A673 (cell line): ENCODE measurements at regions not wholly inside any gene's neighbourhood (a gene's known extent, or its start where the extent isn't known, plus 50 kb on each side); places are given as distances from the start of the nearest gene placed in this dataset.

ENCODE experiments used
- BruUV-seq: library from RNA; stranded (reverse); fragments of 400-500 nt; replicated peaks from 2 replicates; lab custom pipeline; 2021; lab: Mats Ljungman, UMichigan
- CTCF ChIA-PET: fragments of 300-600 bp; sonication (Branson Sonifier 250); formaldehyde crosslinking; loops from one replicate; lab custom pipeline; 2022; ENCODE audit warnings: antibody characterized with exemption; lab: Charles Lee
- POLR2A ChIA-PET: fragments of 300-600 bp; sonication (Branson Sonifier 250); formaldehyde crosslinking; loops from one replicate; lab custom pipeline; 2022; ENCODE audit warnings: antibody characterized with exemption; ENCODE audit not compliant: low non-redundant PET; lab: Charles Lee
- DNase-seq: peaks from one replicate; pipeline ENCODE4 v3.0.0-alpha.2; 2015; ENCODE audit warnings: low spot score
- H3K27ac ChIP-seq: fragments of 200-600 bp; sonication (generic); 2 replicates; pipeline ENCODE4 v1.5.1; 2016; ENCODE audit warnings: mixed run types, low read depth, mild to moderate bottlenecking, mixed read lengths, antibody characterized with exemption, low read length; ENCODE audit not compliant: poor library complexity, severe bottlenecking
- H3K27me3 ChIP-seq: fragments of 200-600 bp; sonication (generic); replicated peaks from 2 replicates; pipeline ENCODE4 v1.6.1; 2017; ENCODE audit warnings: mixed run types, low read depth, mild to moderate bottlenecking, mixed read lengths, antibody characterized with exemption, low read length; ENCODE audit not compliant: insufficient read depth, poor library complexity
- H3K36me3 ChIP-seq: fragments of 200-600 bp; sonication (generic); 2 replicates; pipeline ENCODE4 v1.6.1; 2016; ENCODE audit warnings: mixed run types, mild to moderate bottlenecking, mixed read lengths, antibody characterized with exemption, low read length; ENCODE audit not compliant: insufficient read depth, poor library complexity, severe bottlenecking
- H3K4me1 ChIP-seq: fragments of 200-600 bp; sonication (generic); 2 replicates; pipeline ENCODE4 v1.6.1; 2017; ENCODE audit warnings: mixed run types, mild to moderate bottlenecking, mixed read lengths, antibody characterized with exemption, low read length; ENCODE audit not compliant: insufficient read depth, poor library complexity, severe bottlenecking
- H3K4me3 ChIP-seq: fragments of 200-600 bp; sonication (generic); 2 replicates; pipeline ENCODE4 v1.5.1; 2016; ENCODE audit warnings: low read depth, mixed run types, mild to moderate bottlenecking, mixed read lengths, low read length; ENCODE audit not compliant: poor library complexity, severe bottlenecking
- H3K9me3 ChIP-seq: fragments of 200-600 bp; sonication (generic); 2 replicates; pipeline ENCODE4 v1.6.1; 2016; ENCODE audit warnings: mixed run types, low read depth, mild to moderate bottlenecking, mixed read lengths, antibody characterized with exemption, low read length; ENCODE audit not compliant: poor library complexity, severe bottlenecking
- CTCF ChIP-seq: fragments of 300-800, 200-600 bp; sonication (generic); conservative IDR thresholded peaks from 2 replicates; pipeline ENCODE4 v1.5.1; 2017; ENCODE audit warnings: low read depth, mild to moderate bottlenecking, antibody characterized with exemption, low read length, moderate library complexity, mixed read lengths
- EZH2 ChIP-seq: fragments of 200-600 bp; sonication (generic); IDR thresholded peaks from 2 replicates; pipeline ENCODE4 v1.6.1; 2017; ENCODE audit warnings: borderline replicate concordance, low read depth, mild to moderate bottlenecking, mixed read lengths, antibody characterized with exemption, low read length; ENCODE audit not compliant: poor library complexity, severe bottlenecking
- intact Hi-C: fragments of 100-400 bp; cut with micrococcal nuclease; formaldehyde crosslinking; loops from one replicate; pipeline ENCODE4 v1.10.0; 2022; ENCODE audit not compliant: unreplicated experiment

- POLR2A ChIA-PET: no interaction called here
- Histone ChIP-seq H3K9me3 (no peaks in the 10 kb centered on the region), H3K27ac (no peak overlapping the region), H3K4me1 (no peaks in the 10 kb centered on the region), H3K4me3 (no peak overlapping the region), H3K36me3 (no peaks in the 10 kb centered on the region), H3K27me3 (peaks cover 28% of the 10 kb centered on the region)
- TF ChIP-seq EZH2: no peak
- no peak for TF ChIP-seq CTCF
- no TSS peak for BruUV-seq
- no peak for DNase-seq
- CTCF ChIA-PET: no interaction called here
- intact Hi-C loops: no loop called here
These were observed 616.6 kb downstream of the TBC1D22A start for GRCh38 chr22:47379037-47379436.

- peaks cover 18% of the 10 kb centered on the region for H3K27me3 ChIP-seq
- no peaks in the 10 kb centered on the region for H3K4me1 ChIP-seq
- TF ChIP-seq CTCF (no peak), EZH2 (no peak)
- ChIA-PET POLR2A (no interaction called here), CTCF (no interaction called here)
- H3K36me3 ChIP-seq: no peaks in the 10 kb centered on the region
- H3K9me3 ChIP-seq: no peaks in the 10 kb centered on the region
- H3K4me3 ChIP-seq: no peak overlapping the region
- no peak overlapping the region for H3K27ac ChIP-seq
- BruUV-seq: no TSS peak
- DNase-seq: no peak
- intact Hi-C loops: no loop called here
These were observed 615.6 kb downstream of the TBC1D22A start for GRCh38 chr22:47377926-47378560.

- POLR2A ChIA-PET: no interaction called here
- BruUV-seq: no TSS peak
- CTCF ChIA-PET: no interaction called here
- no peak for TF ChIP-seq CTCF
- no peak for TF ChIP-seq EZH2
- H3K36me3 ChIP-seq: no peaks in the 10 kb centered on the region
- H3K27me3 ChIP-seq: peaks cover 9% of the 10 kb centered on the region
- H3K4me1 ChIP-seq: no peaks in the 10 kb centered on the region
- no peak overlapping the region for H3K27ac ChIP-seq
- intact Hi-C loops: no loop called here
- no peak overlapping the region for H3K4me3 ChIP-seq
- DNase-seq: no peak
- H3K9me3 ChIP-seq: no peaks in the 10 kb centered on the region
These were observed 614.6 kb downstream of the TBC1D22A start for GRCh38 chr22:47376901-47377505.
